HG02973 (cell line): ENCODE measurements at regions not wholly inside any gene's neighbourhood (a gene's known extent, or its start where the extent isn't known, plus 50 kb on each side); places are given as distances from the start of the nearest gene placed in this dataset.

ENCODE experiments used
- ATAC-seq: cut with Tn5 transposase; IDR thresholded peaks from one replicate; pipeline ENCODE4 v1.9.1; 2021; ENCODE audit warnings: moderate library complexity; ENCODE audit not compliant: unreplicated experiment

DNA sequence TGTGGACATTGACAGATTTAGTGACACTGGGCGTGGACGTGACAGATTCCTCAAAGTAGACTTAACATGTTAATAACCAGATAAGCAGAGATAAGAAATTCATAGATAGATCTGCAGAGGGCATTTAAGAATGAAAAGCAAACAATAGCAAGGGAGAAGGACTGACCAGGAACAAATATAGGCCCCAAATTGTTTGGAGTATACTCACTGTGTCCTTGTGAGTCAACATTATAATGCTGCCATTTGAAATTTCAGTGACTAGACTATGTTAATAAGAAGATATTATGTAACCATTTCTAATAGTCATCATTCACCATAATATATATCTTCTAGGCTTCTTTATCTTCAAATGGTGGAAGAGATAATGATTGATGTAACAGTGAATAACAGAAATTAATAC lies 78.1 kb upstream of the SLC38A11 start:
- ATAC-seq, result no peak

- no peak for ATAC-seq
These were observed 77.2 kb upstream of the SLC38A11 start for GRCh38 chr2:165032559-165032958.

GRCh38 chr2:165024199-165024598 lies 68.9 kb upstream of the SLC38A11 start:
- no peak for ATAC-seq

DNA sequence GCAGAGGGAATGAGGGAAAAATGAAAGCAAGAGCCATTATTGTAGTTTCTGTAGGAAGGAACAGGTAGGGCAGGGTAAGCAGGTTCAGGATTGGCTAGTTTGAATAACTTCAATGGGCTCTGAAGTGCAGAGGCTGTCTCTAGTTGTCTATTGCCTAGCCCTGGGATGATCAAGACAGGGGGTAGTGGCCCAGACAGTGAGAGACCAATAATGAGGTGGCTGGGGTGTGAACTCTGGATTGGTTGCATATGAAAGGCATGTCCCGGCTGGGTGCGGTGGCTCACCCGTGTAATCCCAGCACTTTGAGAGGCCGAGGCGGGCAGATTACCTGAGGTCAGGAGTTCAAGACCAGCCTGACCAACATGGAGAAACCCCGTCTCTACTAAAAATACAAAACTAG lies 67.5 kb upstream of the SLC38A11 start:
- no peak for ATAC-seq

DNA sequence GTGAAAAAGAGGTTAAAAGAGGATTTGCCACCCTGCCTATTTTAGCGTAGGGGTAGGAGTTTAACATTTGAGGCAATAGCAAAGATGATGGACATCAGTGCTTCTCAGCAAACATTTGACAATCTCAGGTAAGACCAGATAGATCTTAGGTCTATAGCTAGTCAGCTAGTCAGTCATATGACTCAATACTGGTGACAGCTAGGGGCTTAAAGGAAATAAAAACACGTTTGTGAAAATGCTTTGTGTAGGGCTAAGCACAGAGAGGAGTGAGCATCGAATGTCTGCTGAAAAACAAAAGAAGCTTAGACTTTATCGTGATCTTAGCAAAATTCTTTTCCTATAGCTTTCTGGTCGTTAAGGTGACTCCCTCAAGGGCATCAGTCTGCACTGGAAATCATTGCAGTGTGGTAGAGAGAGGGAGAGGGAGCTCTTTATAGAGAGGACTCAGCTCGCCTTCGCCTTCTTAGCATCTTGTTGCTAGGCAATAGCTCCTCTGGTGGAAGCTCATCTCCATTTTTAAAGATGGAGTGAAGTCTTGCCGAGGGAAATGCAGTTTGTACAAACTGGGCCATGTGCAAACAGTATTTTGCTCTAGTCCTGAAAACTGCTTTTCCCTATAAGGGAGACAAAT lies 62.8 kb upstream of the SLC38A11 start:
- ATAC-seq, result no peak

GRCh38 chr2:165016772-165017411 lies 61.6 kb upstream of the SLC38A11 start:
- ATAC-seq, result peak; percentile 66

DNA sequence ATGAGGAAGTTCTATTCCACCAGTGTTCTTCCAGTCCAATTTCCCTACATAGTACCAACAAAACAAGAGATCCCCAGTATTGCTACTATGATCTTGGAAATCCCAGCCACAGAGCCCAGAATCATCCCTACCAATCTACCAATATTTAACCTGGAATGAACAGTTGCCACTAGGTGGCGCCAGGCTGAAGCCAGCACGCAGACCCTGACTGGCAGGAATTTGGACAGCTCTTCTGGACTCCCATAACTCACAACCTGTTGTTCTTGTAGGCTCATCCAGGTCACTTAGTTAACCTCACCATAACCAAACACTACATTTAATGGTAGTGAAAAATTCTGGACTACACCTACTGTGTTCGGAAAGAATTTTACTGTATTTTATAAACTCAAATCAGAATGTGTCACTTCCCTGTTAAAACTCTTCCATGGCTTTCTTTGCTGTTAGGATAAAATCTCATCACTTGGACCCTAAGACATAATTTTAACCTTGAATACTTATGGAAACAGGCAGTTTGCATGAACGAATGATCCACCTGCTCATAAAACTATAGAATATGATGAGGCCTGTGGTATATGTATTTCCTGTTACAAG lies 59.8 kb upstream of the SLC38A11 start:
- peak; percentile 71 for ATAC-seq

GRCh38 chr2:165013944-165014619 lies 58.8 kb upstream of the SLC38A11 start:
- peak; percentile 46 for ATAC-seq

GRCh38 chr2:165011199-165011598 lies 55.9 kb upstream of the SLC38A11 start:
- no peak for ATAC-seq

- ATAC-seq, result no peak
These were observed 55.2 kb upstream of the SLC38A11 start for GRCh38 chr2:165010556-165010955.

GRCh38 chr2:165009466-165009865 lies 54.1 kb upstream of the SLC38A11 start:
- ATAC-seq, result no peak

DNA sequence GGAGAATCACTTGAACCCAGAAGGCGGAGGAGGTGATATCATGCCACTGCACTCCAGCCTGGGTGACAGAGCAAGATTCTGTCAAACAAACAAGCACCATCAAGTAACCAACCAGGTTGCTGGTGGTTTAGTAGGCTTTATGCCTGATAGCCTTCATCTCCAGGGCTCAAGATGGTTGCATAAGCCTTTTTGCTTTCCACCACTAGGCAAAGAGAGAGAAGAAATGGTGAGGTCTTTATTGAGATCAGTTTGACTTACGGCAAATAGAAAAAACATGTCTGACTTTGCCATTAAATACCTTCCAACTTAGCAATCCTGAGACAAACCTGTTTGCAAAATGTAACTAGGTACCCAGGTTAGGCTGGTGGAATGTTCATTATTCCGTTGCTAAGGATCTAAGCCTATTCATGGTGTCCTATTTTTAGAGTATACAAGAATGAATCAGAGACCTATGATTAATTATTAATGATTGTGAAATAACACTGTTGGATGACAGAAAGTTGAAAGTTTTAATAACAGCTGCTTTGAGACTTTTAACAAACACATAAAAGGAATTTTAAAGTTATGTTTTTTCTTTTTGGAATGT lies 53.5 kb upstream of the SLC38A11 start:
- no peak for ATAC-seq

DNA sequence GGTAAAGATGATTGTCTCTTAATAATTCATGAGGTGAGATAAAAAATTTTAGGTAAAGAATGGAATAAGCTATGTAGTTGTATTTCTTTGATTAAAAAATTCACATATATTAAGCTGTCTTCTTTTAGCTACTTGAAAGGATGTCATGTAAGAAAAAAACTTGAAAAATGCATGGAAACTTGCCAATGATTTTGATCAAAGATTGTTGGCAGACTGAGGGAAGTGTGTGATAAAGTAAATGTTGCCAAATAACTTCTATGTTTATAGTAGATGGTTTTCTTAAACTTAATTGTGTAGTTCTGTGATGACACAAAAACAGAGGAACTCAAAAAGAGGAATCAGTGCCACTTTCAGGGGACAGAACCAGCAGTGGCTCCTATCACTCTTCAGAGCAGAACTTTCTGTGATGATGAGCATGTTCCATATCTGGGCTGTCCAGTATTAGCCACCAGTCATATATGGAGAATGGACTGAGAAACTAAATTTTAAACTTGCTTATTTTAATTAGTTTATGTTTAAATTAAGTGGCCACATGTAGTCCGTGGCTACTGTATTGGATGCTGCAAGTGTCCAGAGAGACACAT lies 51.9 kb upstream of the SLC38A11 start:
- ATAC-seq, result no peak
